IMR-90 (cell line): ENCODE measurements at regions not wholly inside any gene's neighbourhood (a gene's known extent, or its start where the extent isn't known, plus 50 kb on each side); places are given as distances from the start of the nearest gene placed in this dataset.

ENCODE experiments used
- BHLHE40 ChIP-seq: fragments of 150-350 bp; IDR thresholded peaks from 2 replicates; pipeline ENCODE4 v1.6.1; 2016; ENCODE audit warnings: mild to moderate bottlenecking, low read depth, low read length
- CEBPB ChIP-seq: IDR thresholded peaks from 2 replicates; pipeline ENCODE4 v1.6.1; 2012; ENCODE audit warnings: low read depth, low read length, improper control_type of control experiment
- CHD1 ChIP-seq: IDR thresholded peaks from 2 replicates; pipeline ENCODE4 v1.6.1; 2012; ENCODE audit warnings: low read depth, low read length, improper control_type of control experiment
- FOS ChIP-seq: fragments of 150-350 bp; IDR thresholded peaks from 2 replicates; pipeline ENCODE4 v1.6.1; 2016; ENCODE audit warnings: low read depth, low read length
- MAFK ChIP-seq: IDR thresholded peaks from 2 replicates; pipeline ENCODE4 v1.6.1; 2012; ENCODE audit warnings: low read depth, low read length, improper control_type of control experiment
- MAZ ChIP-seq: IDR thresholded peaks from 2 replicates; pipeline ENCODE4 v1.6.1; 2012; ENCODE audit warnings: low read depth, mild to moderate bottlenecking, low read length, improper control_type of control experiment, moderate library complexity, borderline replicate concordance
- POLR2A ChIP-seq: IDR thresholded peaks from 2 replicates; pipeline ENCODE4 v1.6.1; 2012; ENCODE audit warnings: mild to moderate bottlenecking, low read depth, low read length
- RAD21 ChIP-seq: IDR thresholded peaks from 2 replicates; pipeline ENCODE4 v1.6.1; 2012; ENCODE audit warnings: low read length, improper control_type of control experiment
- RCOR1 ChIP-seq: IDR thresholded peaks from 2 replicates; pipeline ENCODE4 v1.6.1; 2012; ENCODE audit warnings: mild to moderate bottlenecking, low read length, improper control_type of control experiment; ENCODE audit not compliant: insufficient replicate concordance
- RFX5 ChIP-seq: IDR thresholded peaks from 2 replicates; pipeline ENCODE4 v1.8.0; 2012; ENCODE audit warnings: low read depth, mild to moderate bottlenecking, low read length, moderate library complexity
- SMC3 ChIP-seq: fragments of 150-350 bp; IDR thresholded peaks from 2 replicates; pipeline ENCODE4 v1.6.1; 2016; ENCODE audit warnings: low read depth, mild to moderate bottlenecking, antibody characterized with exemption, low read length, moderate library complexity
- TF ChIP-seq, protein P1 (sequence below): conservative IDR thresholded peaks from 2 replicates; pipeline ENCODE4 v1.5.1; 2012; ENCODE audit warnings: mild to moderate bottlenecking, low read depth, low read length, improper control_type of control experiment
- TF ChIP-seq, protein P2 (sequence below): fragments of 150-350 bp; IDR thresholded peaks from 2 replicates; pipeline ENCODE4 v1.6.1; 2017; ENCODE audit warnings: mild to moderate bottlenecking, antibody characterized with exemption, low read length, low read depth
- TF ChIP-seq, protein P3 (sequence below): fragments of 150-350 bp; IDR thresholded peaks from 2 replicates; pipeline ENCODE4 v1.6.1; 2016; ENCODE audit warnings: low read depth, mild to moderate bottlenecking, low read length, moderate library complexity, borderline replicate concordance

DNA sequence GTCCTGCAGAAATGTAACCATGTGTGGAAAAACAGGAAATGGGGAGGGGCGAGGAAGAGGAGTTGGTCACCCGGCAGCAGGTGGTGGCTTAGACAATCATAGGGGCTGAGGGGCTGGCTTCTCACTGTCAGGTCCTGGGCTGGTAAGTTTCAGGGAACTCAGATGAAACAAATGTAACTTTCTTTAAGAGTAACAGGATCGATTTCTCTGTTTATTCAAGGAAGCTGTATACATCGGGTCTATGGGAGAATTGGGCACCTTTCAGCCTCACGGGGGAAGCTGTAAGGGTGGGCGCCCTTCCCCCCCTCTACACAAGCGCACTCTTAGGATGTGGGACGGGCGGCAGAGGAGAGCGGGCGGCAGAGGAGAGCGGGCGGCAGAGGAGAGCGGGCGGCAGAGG is 104.3 kb upstream of the SIMC1 start:
- TF ChIP-seq, protein P1, sequence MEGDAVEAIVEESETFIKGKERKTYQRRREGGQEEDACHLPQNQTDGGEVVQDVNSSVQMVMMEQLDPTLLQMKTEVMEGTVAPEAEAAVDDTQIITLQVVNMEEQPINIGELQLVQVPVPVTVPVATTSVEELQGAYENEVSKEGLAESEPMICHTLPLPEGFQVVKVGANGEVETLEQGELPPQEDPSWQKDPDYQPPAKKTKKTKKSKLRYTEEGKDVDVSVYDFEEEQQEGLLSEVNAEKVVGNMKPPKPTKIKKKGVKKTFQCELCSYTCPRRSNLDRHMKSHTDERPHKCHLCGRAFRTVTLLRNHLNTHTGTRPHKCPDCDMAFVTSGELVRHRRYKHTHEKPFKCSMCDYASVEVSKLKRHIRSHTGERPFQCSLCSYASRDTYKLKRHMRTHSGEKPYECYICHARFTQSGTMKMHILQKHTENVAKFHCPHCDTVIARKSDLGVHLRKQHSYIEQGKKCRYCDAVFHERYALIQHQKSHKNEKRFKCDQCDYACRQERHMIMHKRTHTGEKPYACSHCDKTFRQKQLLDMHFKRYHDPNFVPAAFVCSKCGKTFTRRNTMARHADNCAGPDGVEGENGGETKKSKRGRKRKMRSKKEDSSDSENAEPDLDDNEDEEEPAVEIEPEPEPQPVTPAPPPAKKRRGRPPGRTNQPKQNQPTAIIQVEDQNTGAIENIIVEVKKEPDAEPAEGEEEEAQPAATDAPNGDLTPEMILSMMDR: no peak
- TF ChIP-seq RCOR1: no peak
- TF ChIP-seq POLR2A: no peak
- TF ChIP-seq RFX5: no peak
- no peak for TF ChIP-seq CHD1
- TF ChIP-seq, protein P2, sequence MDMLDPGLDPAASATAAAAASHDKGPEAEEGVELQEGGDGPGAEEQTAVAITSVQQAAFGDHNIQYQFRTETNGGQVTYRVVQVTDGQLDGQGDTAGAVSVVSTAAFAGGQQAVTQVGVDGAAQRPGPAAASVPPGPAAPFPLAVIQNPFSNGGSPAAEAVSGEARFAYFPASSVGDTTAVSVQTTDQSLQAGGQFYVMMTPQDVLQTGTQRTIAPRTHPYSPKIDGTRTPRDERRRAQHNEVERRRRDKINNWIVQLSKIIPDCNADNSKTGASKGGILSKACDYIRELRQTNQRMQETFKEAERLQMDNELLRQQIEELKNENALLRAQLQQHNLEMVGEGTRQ: no peak
- TF ChIP-seq RAD21: no peak
- no peak for TF ChIP-seq CEBPB
- TF ChIP-seq BHLHE40: no peak
- TF ChIP-seq SMC3: no peak
- TF ChIP-seq FOS: no peak
- no peak for TF ChIP-seq MAZ
- TF ChIP-seq, protein P3, sequence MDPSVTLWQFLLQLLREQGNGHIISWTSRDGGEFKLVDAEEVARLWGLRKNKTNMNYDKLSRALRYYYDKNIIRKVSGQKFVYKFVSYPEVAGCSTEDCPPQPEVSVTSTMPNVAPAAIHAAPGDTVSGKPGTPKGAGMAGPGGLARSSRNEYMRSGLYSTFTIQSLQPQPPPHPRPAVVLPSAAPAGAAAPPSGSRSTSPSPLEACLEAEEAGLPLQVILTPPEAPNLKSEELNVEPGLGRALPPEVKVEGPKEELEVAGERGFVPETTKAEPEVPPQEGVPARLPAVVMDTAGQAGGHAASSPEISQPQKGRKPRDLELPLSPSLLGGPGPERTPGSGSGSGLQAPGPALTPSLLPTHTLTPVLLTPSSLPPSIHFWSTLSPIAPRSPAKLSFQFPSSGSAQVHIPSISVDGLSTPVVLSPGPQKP: no peak
- TF ChIP-seq MAFK: no peak
